SU-DHL-6 (cell line): ENCODE measurements at regions not wholly inside any gene's neighbourhood (a gene's known extent, or its start where the extent isn't known, plus 50 kb on each side); places are given as distances from the start of the nearest gene placed in this dataset.

Experiments
- H2AFZ ChIP-seq: fragments of 200-600 bp; sonication (generic); 2 replicates; pipeline ENCODE4 v1.6.1; 2014; ENCODE audit warnings: low read depth, mild to moderate bottlenecking, moderate library complexity, mixed read lengths, antibody characterized with exemption, low read length; ENCODE audit not compliant: severe bottlenecking
- H3F3A ChIP-seq: fragments of 200-600 bp; shearing (Covaris generic); 2 replicates; pipeline ENCODE4 v1.6.0; 2016; ENCODE audit warnings: antibody characterized with exemption, mild to moderate bottlenecking; ENCODE audit not compliant: insufficient read depth
- H3K27ac ChIP-seq: fragments of 200-600 bp; sonication (generic); 2 replicates; pipeline ENCODE4 v1.5.1; 2016; ENCODE audit warnings: low read depth, mild to moderate bottlenecking, low read length, moderate library complexity, mixed read lengths
- H3K27me3 ChIP-seq: fragments of 200-600 bp; sonication (generic), shearing (Covaris generic); 2 replicates; pipeline ENCODE4 v1.6.0; 2014; ENCODE audit warnings: mild to moderate bottlenecking, low read length
- H3K36me3 ChIP-seq: fragments of 200-600 bp; sonication (generic); 2 replicates; pipeline ENCODE4 v1.6.1; 2014; ENCODE audit warnings: mild to moderate bottlenecking, low read length, mixed read lengths
- H3K4me2 ChIP-seq: fragments of 300-600, 200-600 bp; shearing (Covaris generic), sonication (generic); 2 replicates; pipeline ENCODE4 v1.6.0; 2014; ENCODE audit warnings: low read length, low read depth, mild to moderate bottlenecking; ENCODE audit not compliant: poor library complexity, severe bottlenecking
- H3K4me3 ChIP-seq: fragments of 200-600 bp; sonication (generic); 2 replicates; pipeline ENCODE4 v1.5.1; 2014; ENCODE audit warnings: antibody characterized with exemption, low read length, mild to moderate bottlenecking, mixed read lengths; ENCODE audit not compliant: insufficient read depth, poor library complexity, severe bottlenecking
- H3K79me2 ChIP-seq: fragments of 200-600 bp; sonication (generic); 2 replicates; pipeline ENCODE4 v1.6.1; 2014; ENCODE audit warnings: mild to moderate bottlenecking, low read length, moderate library complexity; ENCODE audit not compliant: insufficient read depth
- H3K9ac ChIP-seq: fragments of 200-600 bp; sonication (generic); 2 replicates; pipeline ENCODE4 v1.7.0; 2014; ENCODE audit warnings: mild to moderate bottlenecking, low read length
- H3K9me2 ChIP-seq: fragments of 200-600 bp; sonication (generic); replicated peaks from 2 replicates; pipeline ENCODE4 v1.6.1; 2014; ENCODE audit warnings: low read length; ENCODE audit not compliant: insufficient read depth
- H3K9me3 ChIP-seq: fragments of 200-600 bp; sonication (generic); 2 replicates; pipeline ENCODE4 v1.6.1; 2014; ENCODE audit warnings: low read length, mixed read lengths; ENCODE audit not compliant: insufficient read depth
- H4K20me1 ChIP-seq: fragments of 200-600 bp; sonication (generic); 2 replicates; pipeline ENCODE4 v1.6.1; 2014; ENCODE audit warnings: low read depth, mild to moderate bottlenecking, antibody characterized with exemption, low read length, moderate library complexity, mixed read lengths
- CTCF ChIP-seq: fragments of 200-600 bp; sonication (generic); IDR thresholded peaks from one replicate; pipeline ENCODE4 v1.5.1; 2017; ENCODE audit warnings: antibody characterized with exemption, mild to moderate bottlenecking, low read length, moderate library complexity; ENCODE audit not compliant: insufficient read depth, poor library complexity, severe bottlenecking
- EZH2phosphoT487 ChIP-seq: fragments of 200-600 bp; sonication (generic), shearing (Covaris generic); conservative IDR thresholded peaks from 2 replicates; pipeline ENCODE4 v1.6.1; 2018; ENCODE audit warnings: mild to moderate bottlenecking, antibody characterized with exemption, low read length, moderate library complexity, mixed read lengths

- Histone ChIP-seq H3K79me2 (no peaks in the 10 kb centered on the region), H3K36me3 (no peaks in the 10 kb centered on the region), H3K9me2 (no peaks in the 10 kb centered on the region), H3F3A (no peaks in the 10 kb centered on the region), H3K9ac (no peak overlapping the region), H3K27me3 (no peaks in the 10 kb centered on the region), H3K4me2 (no peak overlapping the region), H3K4me3 (no peak overlapping the region), H3K9me3 (no peaks in the 10 kb centered on the region), H4K20me1 (no peaks in the 10 kb centered on the region), H3K27ac (no peak overlapping the region), H2AFZ (no peak overlapping the region)
- TF ChIP-seq CTCF (no peak), EZH2phosphoT487 (no peak)
These were observed 83.3 kb downstream of the ZNF621 start for GRCh38 chr3:40608091-40608490.

- Histone ChIP-seq H3K9me2 (no peaks in the 10 kb centered on the region), H3K9ac (no peak overlapping the region), H3K4me2 (no peak overlapping the region), H4K20me1 (no peaks in the 10 kb centered on the region), H2AFZ (no peak overlapping the region), H3F3A (no peaks in the 10 kb centered on the region), H3K9me3 (no peaks in the 10 kb centered on the region), H3K27me3 (no peaks in the 10 kb centered on the region), H3K36me3 (no peaks in the 10 kb centered on the region), H3K79me2 (no peaks in the 10 kb centered on the region), H3K4me3 (no peak overlapping the region), H3K27ac (no peak overlapping the region)
- no peak for TF ChIP-seq CTCF
- TF ChIP-seq EZH2phosphoT487 = no peak
These were observed 88.5 kb downstream of the ZNF621 start for GRCh38 chr3:40613306-40613705.

- no peaks in the 10 kb centered on the region for H3F3A ChIP-seq
- no peaks in the 10 kb centered on the region for H3K9me2 ChIP-seq
- H3K36me3 ChIP-seq = no peaks in the 10 kb centered on the region
- H3K27me3 ChIP-seq = no peaks in the 10 kb centered on the region
- no peak overlapping the region for H3K4me3 ChIP-seq
- H2AFZ ChIP-seq = no peak overlapping the region
- H3K27ac ChIP-seq = no peak overlapping the region
- no peak overlapping the region for H3K4me2 ChIP-seq
- H3K9ac ChIP-seq = no peak overlapping the region
- no peaks in the 10 kb centered on the region for H3K9me3 ChIP-seq
- H3K79me2 ChIP-seq = no peaks in the 10 kb centered on the region
- no peaks in the 10 kb centered on the region for H4K20me1 ChIP-seq
- TF ChIP-seq EZH2phosphoT487 = no peak
- TF ChIP-seq CTCF = no peak
These were observed 90.6 kb downstream of the ZNF621 start for GRCh38 chr3:40615110-40615915.
